ENCODE measurements at regions not wholly inside any gene's neighbourhood (a gene's known extent, or its start where the extent isn't known, plus 50 kb on each side); places are given as distances from the start of the nearest gene placed in this dataset.
"Not testable (repeated sequence)": the region's sequence is repeated elsewhere in the genome, so short reads cannot be mapped to it uniquely, and the experiment has no call there.

- H3K4me3 ChIP-seq = no peak overlapping the region
- TF ChIP-seq CTCF (IDR thresholded peaks at IDR 0.05) = no peak
- H3K27ac ChIP-seq = no peak overlapping the region
- no peak for DNase-seq (ENCODE audit: low spot score)
These were observed 511.5 kb upstream of the PTBP2 start for GRCh38 chr1:96210054-96210453.

- H3K27ac ChIP-seq = no peak overlapping the region
- no peak for DNase-seq (ENCODE audit: low spot score)
- no peak for TF ChIP-seq CTCF (IDR thresholded peaks at IDR 0.05)
- no peak overlapping the region for H3K4me3 ChIP-seq
These were observed 510.4 kb upstream of the PTBP2 start for GRCh38 chr1:96211202-96211601.

- no peak overlapping the region for H3K27ac ChIP-seq
- no peak for TF ChIP-seq CTCF (IDR thresholded peaks at IDR 0.05)
- DNase-seq (ENCODE audit: low spot score) = no peak
- H3K4me3 ChIP-seq = no peak overlapping the region
These were observed 506.6 kb upstream of the PTBP2 start for GRCh38 chr1:96214982-96215381.

GRCh38 chr1:96220651-96221050 is 500.9 kb upstream of the PTBP2 start:
- Histone ChIP-seq H3K4me3 (no peak overlapping the region), H3K27ac (no peak overlapping the region)
- no peak for TF ChIP-seq CTCF (IDR thresholded peaks at IDR 0.05)
- no peak for DNase-seq (ENCODE audit: low spot score)

- TF ChIP-seq CTCF (IDR thresholded peaks at IDR 0.05) = no peak
- H3K4me3 ChIP-seq = no peak overlapping the region
- DNase-seq (ENCODE audit: low spot score) = no peak
- no peak overlapping the region for H3K27ac ChIP-seq
These were observed 498.9 kb upstream of the PTBP2 start for GRCh38 chr1:96222701-96223100.

GRCh38 chr1:96224229-96224628 is 497.4 kb upstream of the PTBP2 start:
- not testable (repeated sequence) for DNase-seq (ENCODE audit: low spot score); H3K27ac ChIP-seq; H3K4me3 ChIP-seq

GRCh38 chr1:96233422-96233821 is 488.2 kb upstream of the PTBP2 start:
- Histone ChIP-seq H3K27ac (no peak overlapping the region), H3K4me3 (no peak overlapping the region)
- TF ChIP-seq CTCF (IDR thresholded peaks at IDR 0.05) = no peak
- DNase-seq (ENCODE audit: low spot score) = no peak

- H3K4me3 ChIP-seq = no peak overlapping the region
- no peak overlapping the region for H3K27ac ChIP-seq
- TF ChIP-seq CTCF (IDR thresholded peaks at IDR 0.05) = no peak
- no peak for DNase-seq (ENCODE audit: low spot score)
These were observed 487.3 kb upstream of the PTBP2 start for GRCh38 chr1:96234299-96234698.
